SU-DHL-6 (cell line): ENCODE measurements at regions not wholly inside any gene's neighbourhood (a gene's known extent, or its start where the extent isn't known, plus 50 kb on each side); places are given as distances from the start of the nearest gene placed in this dataset.

ENCODE experiments used
- H2AFZ ChIP-seq: fragments of 200-600 bp; sonication (generic); 2 replicates; pipeline ENCODE4 v1.6.1; 2014; ENCODE audit warnings: low read depth, mild to moderate bottlenecking, moderate library complexity, mixed read lengths, antibody characterized with exemption, low read length; ENCODE audit not compliant: severe bottlenecking
- H3F3A ChIP-seq: fragments of 200-600 bp; shearing (Covaris generic); 2 replicates; pipeline ENCODE4 v1.6.0; 2016; ENCODE audit warnings: antibody characterized with exemption, mild to moderate bottlenecking; ENCODE audit not compliant: insufficient read depth
- H3K27ac ChIP-seq: fragments of 200-600 bp; sonication (generic); 2 replicates; pipeline ENCODE4 v1.5.1; 2016; ENCODE audit warnings: low read depth, mild to moderate bottlenecking, low read length, moderate library complexity, mixed read lengths
- H3K27me3 ChIP-seq: fragments of 200-600 bp; sonication (generic), shearing (Covaris generic); 2 replicates; pipeline ENCODE4 v1.6.0; 2014; ENCODE audit warnings: mild to moderate bottlenecking, low read length
- H3K36me3 ChIP-seq: fragments of 200-600 bp; sonication (generic); 2 replicates; pipeline ENCODE4 v1.6.1; 2014; ENCODE audit warnings: mild to moderate bottlenecking, low read length, mixed read lengths
- H3K4me2 ChIP-seq: fragments of 300-600, 200-600 bp; shearing (Covaris generic), sonication (generic); 2 replicates; pipeline ENCODE4 v1.6.0; 2014; ENCODE audit warnings: low read length, low read depth, mild to moderate bottlenecking; ENCODE audit not compliant: poor library complexity, severe bottlenecking
- H3K4me3 ChIP-seq: fragments of 200-600 bp; sonication (generic); 2 replicates; pipeline ENCODE4 v1.5.1; 2014; ENCODE audit warnings: antibody characterized with exemption, low read length, mild to moderate bottlenecking, mixed read lengths; ENCODE audit not compliant: insufficient read depth, poor library complexity, severe bottlenecking
- H3K79me2 ChIP-seq: fragments of 200-600 bp; sonication (generic); 2 replicates; pipeline ENCODE4 v1.6.1; 2014; ENCODE audit warnings: mild to moderate bottlenecking, low read length, moderate library complexity; ENCODE audit not compliant: insufficient read depth
- H3K9ac ChIP-seq: fragments of 200-600 bp; sonication (generic); 2 replicates; pipeline ENCODE4 v1.7.0; 2014; ENCODE audit warnings: mild to moderate bottlenecking, low read length
- H3K9me2 ChIP-seq: fragments of 200-600 bp; sonication (generic); replicated peaks from 2 replicates; pipeline ENCODE4 v1.6.1; 2014; ENCODE audit warnings: low read length; ENCODE audit not compliant: insufficient read depth
- H3K9me3 ChIP-seq: fragments of 200-600 bp; sonication (generic); 2 replicates; pipeline ENCODE4 v1.6.1; 2014; ENCODE audit warnings: low read length, mixed read lengths; ENCODE audit not compliant: insufficient read depth
- H4K20me1 ChIP-seq: fragments of 200-600 bp; sonication (generic); 2 replicates; pipeline ENCODE4 v1.6.1; 2014; ENCODE audit warnings: low read depth, mild to moderate bottlenecking, antibody characterized with exemption, low read length, moderate library complexity, mixed read lengths
- CTCF ChIP-seq: fragments of 200-600 bp; sonication (generic); IDR thresholded peaks from one replicate; pipeline ENCODE4 v1.5.1; 2017; ENCODE audit warnings: antibody characterized with exemption, mild to moderate bottlenecking, low read length, moderate library complexity; ENCODE audit not compliant: insufficient read depth, poor library complexity, severe bottlenecking
- EZH2phosphoT487 ChIP-seq: fragments of 200-600 bp; sonication (generic), shearing (Covaris generic); conservative IDR thresholded peaks from 2 replicates; pipeline ENCODE4 v1.6.1; 2018; ENCODE audit warnings: mild to moderate bottlenecking, antibody characterized with exemption, low read length, moderate library complexity, mixed read lengths

GRCh38 chr14:34097644-34098043 is 146.8 kb upstream of the EGLN3 start:
- no peaks in the 10 kb centered on the region for H3K79me2 ChIP-seq
- no peaks in the 10 kb centered on the region for H3F3A ChIP-seq
- no peak overlapping the region for H2AFZ ChIP-seq
- H3K4me2 ChIP-seq: no peak overlapping the region
- no peaks in the 10 kb centered on the region for H3K36me3 ChIP-seq
- H3K27ac ChIP-seq: no peak overlapping the region
- no peaks in the 10 kb centered on the region for H3K9me2 ChIP-seq
- TF ChIP-seq EZH2phosphoT487 (no peak), CTCF (no peak)
- no peak overlapping the region for H3K4me3 ChIP-seq
- no peak overlapping the region for H3K9ac ChIP-seq
- no peaks in the 10 kb centered on the region for H4K20me1 ChIP-seq
- no peaks in the 10 kb centered on the region for H3K9me3 ChIP-seq
- H3K27me3 ChIP-seq: no peaks in the 10 kb centered on the region

- Histone ChIP-seq H3K4me3 (no peak overlapping the region), H3K27me3 (no peaks in the 10 kb centered on the region), H3K9me2 (no peaks in the 10 kb centered on the region), H3K36me3 (no peaks in the 10 kb centered on the region), H3K9me3 (no peaks in the 10 kb centered on the region), H3F3A (no peaks in the 10 kb centered on the region), H4K20me1 (no peaks in the 10 kb centered on the region), H3K9ac (no peak overlapping the region), H3K27ac (no peak overlapping the region), H3K4me2 (no peak overlapping the region), H3K79me2 (no peaks in the 10 kb centered on the region), H2AFZ (no peak overlapping the region)
- TF ChIP-seq CTCF: no peak
- no peak for TF ChIP-seq EZH2phosphoT487
Observed at GRCh38 chr14:34094384-34094783, 143.5 kb upstream of the EGLN3 start.

GRCh38 chr14:34093883-34094282 is 143.0 kb upstream of the EGLN3 start:
- Histone ChIP-seq H3K9me3 (no peaks in the 10 kb centered on the region), H3K4me3 (no peak overlapping the region), H3K36me3 (no peaks in the 10 kb centered on the region), H3K79me2 (no peaks in the 10 kb centered on the region), H2AFZ (no peak overlapping the region), H3K9ac (no peak overlapping the region), H3K4me2 (no peak overlapping the region), H3K27ac (no peak overlapping the region), H3F3A (no peaks in the 10 kb centered on the region), H4K20me1 (no peaks in the 10 kb centered on the region), H3K27me3 (no peaks in the 10 kb centered on the region), H3K9me2 (no peaks in the 10 kb centered on the region)
- TF ChIP-seq CTCF (no peak), EZH2phosphoT487 (no peak)

- H3K9me2 ChIP-seq: no peaks in the 10 kb centered on the region
- H3K27ac ChIP-seq: no peak overlapping the region
- no peaks in the 10 kb centered on the region for H4K20me1 ChIP-seq
- H3K4me3 ChIP-seq: no peak overlapping the region
- H3K79me2 ChIP-seq: no peaks in the 10 kb centered on the region
- H3K36me3 ChIP-seq: no peaks in the 10 kb centered on the region
- TF ChIP-seq CTCF: no peak
- TF ChIP-seq EZH2phosphoT487: no peak
- H3K27me3 ChIP-seq: no peaks in the 10 kb centered on the region
- H3F3A ChIP-seq: no peaks in the 10 kb centered on the region
- no peak overlapping the region for H3K9ac ChIP-seq
- H2AFZ ChIP-seq: no peak overlapping the region
- no peaks in the 10 kb centered on the region for H3K9me3 ChIP-seq
- H3K4me2 ChIP-seq: no peak overlapping the region
Observed at GRCh38 chr14:34090451-34090850, 139.6 kb upstream of the EGLN3 start.
